HepG2 (cell line): ENCODE measurements at regions not wholly inside any gene's neighbourhood (a gene's known extent, or its start where the extent isn't known, plus 50 kb on each side); places are given as distances from the start of the nearest gene placed in this dataset.

Source experiments
- ERF ChIP-seq: IDR thresholded peaks from 2 replicates; pipeline ENCODE4 v1.6.1; 2018; ENCODE audit warnings: missing biosample characterization, missing genetic modification reagents
- FOXA3 ChIP-seq: IDR thresholded peaks from 2 replicates; pipeline ENCODE4 v1.6.1; 2016; ENCODE audit warnings: missing genetic modification reagents, missing compliant biosample characterization
- KDM3A ChIP-seq: IDR thresholded peaks from 2 replicates; pipeline ENCODE4 v1.6.1; 2018; ENCODE audit warnings: low read depth, missing compliant biosample characterization
- NBN ChIP-seq: fragments of 450-650 bp; conservative IDR thresholded peaks from 2 replicates; pipeline ENCODE4 v1.6.1; 2017
- NONO ChIP-seq, 2 experiments: fragments of 450-650 bp in 1 of 2; sonication (generic) in 1 of 2; formaldehyde crosslinking in 1 of 2; IDR thresholded peaks in 1 of 2; conservative IDR thresholded peaks in 1 of 2; 2 replicates each; pipeline versions ENCODE4 v1.6.1 to v1.8.0; 2017 to 2022; ENCODE audit warnings: mild to moderate bottlenecking in 1 of 2, missing genetic modification reagents in 1 of 2, moderate library complexity in 1 of 2
- NR0B2 ChIP-seq: sonication (generic); formaldehyde crosslinking; IDR thresholded peaks from 2 replicates; pipeline ENCODE4 v1.4.0; 2020; ENCODE audit warnings: mild to moderate bottlenecking, missing genetic modification reagents
- SIX1 ChIP-seq: sonication (generic); formaldehyde crosslinking; IDR thresholded peaks from 2 replicates; pipeline ENCODE4 v1.4.0; 2020; ENCODE audit warnings: missing genetic modification reagents, borderline replicate concordance
- SMAD3 ChIP-seq: sonication (generic); formaldehyde crosslinking; IDR thresholded peaks from 2 replicates; pipeline ENCODE4 v1.4.0; 2020; ENCODE audit warnings: missing genetic modification reagents
- TMF1 ChIP-seq: sonication (generic); formaldehyde crosslinking; IDR thresholded peaks from 2 replicates; pipeline ENCODE4 v1.8.1; 2022; ENCODE audit warnings: low read depth, missing genetic modification reagents
- TRAFD1 ChIP-seq: sonication (generic); formaldehyde crosslinking; IDR thresholded peaks from 2 replicates; pipeline ENCODE4 v1.5.1; 2020; ENCODE audit warnings: missing genetic modification reagents, mild to moderate bottlenecking, borderline replicate concordance
- ZFP62 ChIP-seq: sonication (generic); formaldehyde crosslinking; IDR thresholded peaks from 2 replicates; pipeline ENCODE4 v1.4.0; 2020; ENCODE audit warnings: missing genetic modification reagents
- ZNF230 ChIP-seq: sonication (generic); formaldehyde crosslinking; IDR thresholded peaks from 2 replicates; pipeline ENCODE4 v1.4.0; 2020; ENCODE audit warnings: mild to moderate bottlenecking, missing genetic modification reagents
- ZNF281 ChIP-seq: sonication (generic); formaldehyde crosslinking; IDR thresholded peaks from 2 replicates; pipeline ENCODE4 v1.4.0; 2020; ENCODE audit warnings: missing genetic modification reagents, borderline replicate concordance
- ZNF317 ChIP-seq: sonication (generic); formaldehyde crosslinking; IDR thresholded peaks from 2 replicates; pipeline ENCODE4 v1.5.0; 2020; ENCODE audit warnings: mild to moderate bottlenecking, missing genetic modification reagents
- ZNF441 ChIP-seq: sonication (generic); formaldehyde crosslinking; IDR thresholded peaks from 2 replicates; pipeline ENCODE4 v1.7.0; 2021; ENCODE audit warnings: missing genetic modification reagents, borderline replicate concordance
- ZNF501 ChIP-seq: sonication (generic); formaldehyde crosslinking; IDR thresholded peaks from 2 replicates; pipeline ENCODE4 v1.5.1; 2020; ENCODE audit warnings: mild to moderate bottlenecking, moderate library complexity, missing genetic modification reagents
- ZNF550 ChIP-seq: sonication (generic); formaldehyde crosslinking; IDR thresholded peaks from 2 replicates; pipeline ENCODE4 v1.4.0; 2020; ENCODE audit warnings: mild to moderate bottlenecking, missing genetic modification reagents, borderline replicate concordance
- ZNF577 ChIP-seq: sonication (generic); formaldehyde crosslinking; IDR thresholded peaks from 2 replicates; pipeline ENCODE4 v1.4.0; 2020; ENCODE audit warnings: mild to moderate bottlenecking, low read depth, missing genetic modification reagents, borderline replicate concordance
- ZNF660 ChIP-seq: sonication (generic); formaldehyde crosslinking; IDR thresholded peaks from 2 replicates; pipeline ENCODE4 v1.5.1; 2020; ENCODE audit warnings: mild to moderate bottlenecking, low read depth, missing genetic modification reagents, borderline replicate concordance
- ZNF772 ChIP-seq: sonication (generic); formaldehyde crosslinking; IDR thresholded peaks from 2 replicates; pipeline ENCODE4 v1.5.0; 2020; ENCODE audit warnings: mild to moderate bottlenecking, missing genetic modification reagents
- TF ChIP-seq, protein P1 (sequence below): IDR thresholded peaks from 2 replicates; pipeline ENCODE4 v1.6.1; 2018; ENCODE audit warnings: missing genetic modification reagents, mild to moderate bottlenecking, missing compliant biosample characterization
- TF ChIP-seq, protein P2 (sequence below): sonication (generic); formaldehyde crosslinking; conservative IDR thresholded peaks from 2 replicates; pipeline ENCODE4 v1.4.0; 2020; ENCODE audit warnings: missing genetic modification reagents

- TF ChIP-seq ZNF550, result no peak
- TF ChIP-seq KDM3A (CRISPR knock-in tag), result no peak
- peak; percentile 93 for TF ChIP-seq FOXA3 (CRISPR knock-in tag)
- TF ChIP-seq ZNF577 (CRISPR knock-in tag), result no peak
- peak; percentile 35; the same call in 1 of the 2 replicates for TF ChIP-seq ZNF281 (CRISPR knock-in tag)
- TF ChIP-seq ERF (CRISPR knock-in tag), result peak; percentile 76; the same call in 1 of the 2 replicates
- TF ChIP-seq ZNF501 (CRISPR knock-in tag), result no peak
- TF ChIP-seq NONO (IDR thresholded peaks at IDR 0.05), result no peak
- TF ChIP-seq NONO (CRISPR knock-in tag; conservative IDR thresholded peaks at IDR 0.05), result no peak; the same call in 1 of the 2 replicates
- TF ChIP-seq SMAD3 (CRISPR knock-in tag), result peak; percentile 37; the same call in 1 of the 2 replicates
- no peak for TF ChIP-seq ZNF230 (CRISPR knock-in tag)
- TF ChIP-seq, protein P1, sequence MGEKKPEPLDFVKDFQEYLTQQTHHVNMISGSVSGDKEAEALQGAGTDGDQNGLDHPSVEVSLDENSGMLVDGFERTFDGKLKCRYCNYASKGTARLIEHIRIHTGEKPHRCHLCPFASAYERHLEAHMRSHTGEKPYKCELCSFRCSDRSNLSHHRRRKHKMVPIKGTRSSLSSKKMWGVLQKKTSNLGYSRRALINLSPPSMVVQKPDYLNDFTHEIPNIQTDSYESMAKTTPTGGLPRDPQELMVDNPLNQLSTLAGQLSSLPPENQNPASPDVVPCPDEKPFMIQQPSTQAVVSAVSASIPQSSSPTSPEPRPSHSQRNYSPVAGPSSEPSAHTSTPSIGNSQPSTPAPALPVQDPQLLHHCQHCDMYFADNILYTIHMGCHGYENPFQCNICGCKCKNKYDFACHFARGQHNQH (CRISPR knock-in tag), result peak; percentile 54; the same call in 1 of the 2 replicates
- TF ChIP-seq TMF1 (CRISPR knock-in tag), result no peak
- peak; percentile 95 for TF ChIP-seq ZNF317 (CRISPR knock-in tag)
- TF ChIP-seq SIX1 (CRISPR knock-in tag), result no peak; the same call in 1 of the 2 replicates
- TF ChIP-seq ZFP62, result no peak
- no peak for TF ChIP-seq NBN
- TF ChIP-seq TRAFD1, result no peak
- TF ChIP-seq, protein P2, sequence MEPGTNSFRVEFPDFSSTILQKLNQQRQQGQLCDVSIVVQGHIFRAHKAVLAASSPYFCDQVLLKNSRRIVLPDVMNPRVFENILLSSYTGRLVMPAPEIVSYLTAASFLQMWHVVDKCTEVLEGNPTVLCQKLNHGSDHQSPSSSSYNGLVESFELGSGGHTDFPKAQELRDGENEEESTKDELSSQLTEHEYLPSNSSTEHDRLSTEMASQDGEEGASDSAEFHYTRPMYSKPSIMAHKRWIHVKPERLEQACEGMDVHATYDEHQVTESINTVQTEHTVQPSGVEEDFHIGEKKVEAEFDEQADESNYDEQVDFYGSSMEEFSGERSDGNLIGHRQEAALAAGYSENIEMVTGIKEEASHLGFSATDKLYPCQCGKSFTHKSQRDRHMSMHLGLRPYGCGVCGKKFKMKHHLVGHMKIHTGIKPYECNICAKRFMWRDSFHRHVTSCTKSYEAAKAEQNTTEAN (CRISPR knock-in tag), result peak; percentile 97
- no peak for TF ChIP-seq ZNF772
- TF ChIP-seq ZNF660 (CRISPR knock-in tag), result no peak
- TF ChIP-seq ZNF441 (CRISPR knock-in tag), result peak; percentile 49; the same call in 1 of the 2 replicates
- no peak for TF ChIP-seq NR0B2 (CRISPR knock-in tag)
Measured at GRCh38 chr16:72442385-72443158, 270.6 kb upstream of the PMFBP1 start (continued).
